HepG2 (cell line): ENCODE measurements at regions not wholly inside any gene's neighbourhood (a gene's known extent, or its start where the extent isn't known, plus 50 kb on each side); places are given as distances from the start of the nearest gene placed in this dataset.
A peak's percentile ranks its signal among the peaks of the same experiment; 100 is the strongest.

Source experiments
- ATAC-seq: fragments of 200-7000 bp; cut with Tn5 transposase; 3 replicates; pipeline ENCODE4 v1.9.1; 2020; ENCODE audit warnings: mild to moderate bottlenecking, moderate library complexity
- BruUV-seq: library from RNA; stranded (reverse); fragments of 400-500 nt; replicated peaks from 2 replicates; lab custom pipeline; 2021; lab: Mats Ljungman, UMichigan
- CTCF ChIA-PET: fragments of 300-600 bp; formaldehyde crosslinking; extraction: SDS; loops from one replicate; lab custom pipeline; 2021; ENCODE audit warnings: low total read pairs, inconsistent platforms, low intra/inter-chr PET ratio; lab: Yijun Ruan, JAX
- POLR2A ChIA-PET: fragments of 350-600 bp; sonication (Branson Sonifier 250); formaldehyde crosslinking; loops from one replicate; lab custom pipeline; 2020; ENCODE audit warnings: antibody characterized with exemption, inconsistent platforms; lab: Yijun Ruan, JAX
- DNase-seq: peaks from one replicate; pipeline ENCODE4 v3.0.0-alpha.2; 2015; ENCODE audit warnings: low spot score
- FAIRE-seq: peaks from 3 replicates; lab custom pipeline; 2011; peaks lifted over from hg19 to GRCh38; lab: Jason Lieb, UNC
- H2AFZ ChIP-seq: one replicate; pipeline ENCODE4 v1.6.1; 2011; ENCODE audit warnings: low read length, inconsistent platforms
- H3K27ac ChIP-seq: fragments of 300-600 bp; 3 replicates; pipeline ENCODE4 v1.8.0; 2011; ENCODE audit warnings: mixed run types, mild to moderate bottlenecking, mixed read lengths, low read length, inconsistent platforms; ENCODE audit not compliant: insufficient read depth; ENCODE audit errors: extremely low read length
- H3K27me3 ChIP-seq, 2 experiments: fragments of 200-600 bp in 1 of 2; 2 replicates in 1 of 2; 3 replicates in 1 of 2; pipeline versions ENCODE4 v1.6.0 to v1.8.0; 2011; ENCODE audit warnings: low read length in 2 of 2, mild to moderate bottlenecking in 2 of 2, moderate library complexity in 2 of 2, inconsistent platforms in 1 of 2; ENCODE audit not compliant: insufficient read depth in 2 of 2, control insufficient read depth in 1 of 2
- H3K36me3 ChIP-seq, 2 experiments: fragments of 200-600 bp in 1 of 2; replicated peaks in 1 of 2; 2 replicates in 1 of 2; 3 replicates in 1 of 2; pipeline versions ENCODE4 v1.5.1 to v1.8.0; 2011; ENCODE audit warnings: low read length in 2 of 2, inconsistent platforms in 1 of 2; ENCODE audit not compliant: insufficient read depth in 2 of 2, control insufficient read depth in 1 of 2
- H3K4me1 ChIP-seq: 2 replicates; pipeline ENCODE4 v1.5.1; 2012; ENCODE audit warnings: low read length, inconsistent platforms; ENCODE audit not compliant: insufficient read depth
- H3K4me2 ChIP-seq: 2 replicates; pipeline ENCODE4 v1.6.0; 2011; ENCODE audit warnings: low read depth, low read length, inconsistent platforms
- H3K4me3 ChIP-seq, 3 experiments: fragments of 200-600 bp in 1 of 3; sonication (generic), shearing (Covaris generic) in 1 of 3; replicated peaks in 1 of 3; 2 replicates each; pipeline ENCODE4 v1.5.1; 2011 to 2016; ENCODE audit warnings: low read length in 3 of 3, inconsistent platforms in 2 of 3, low read depth in 2 of 3, mild to moderate bottlenecking in 2 of 3, control low read depth in 1 of 3, mixed read lengths in 1 of 3; ENCODE audit not compliant: insufficient read depth in 1 of 3
- H3K79me2 ChIP-seq: one replicate; pipeline ENCODE4 v1.6.1; 2011; ENCODE audit warnings: low read length, inconsistent platforms; ENCODE audit not compliant: insufficient read depth
- H3K9ac ChIP-seq: 2 replicates; pipeline ENCODE4 v1.6.0; 2011; ENCODE audit warnings: mild to moderate bottlenecking, low read depth, low read length, inconsistent platforms; ENCODE audit not compliant: insufficient read depth
- H3K9me3 ChIP-seq: 2 replicates; pipeline ENCODE4 v1.5.1; 2012; ENCODE audit warnings: mild to moderate bottlenecking, low read length
- H4K20me1 ChIP-seq: 2 replicates; pipeline ENCODE4 v1.6.0; 2011; ENCODE audit warnings: inconsistent platforms, mild to moderate bottlenecking, low read length, moderate library complexity; ENCODE audit not compliant: insufficient read depth
- CEBPB ChIP-seq: IDR thresholded peaks from 2 replicates; pipeline ENCODE4 v1.6.1; 2011; ENCODE audit warnings: low read depth, low read length, improper control_type of control experiment, borderline replicate concordance
- CEBPG ChIP-seq: IDR thresholded peaks from 2 replicates; pipeline ENCODE4 v1.6.1; 2016
- HMGXB3 ChIP-seq: sonication (generic); formaldehyde crosslinking; IDR thresholded peaks from 2 replicates; pipeline ENCODE4 v1.4.0; 2020; ENCODE audit warnings: missing genetic modification reagents, borderline replicate concordance
- NFE2 ChIP-seq: sonication (generic); formaldehyde crosslinking; IDR thresholded peaks from 2 replicates; pipeline ENCODE4 v1.4.0; 2020; ENCODE audit warnings: missing genetic modification reagents
- ZNF10 ChIP-seq: sonication (generic); formaldehyde crosslinking; IDR thresholded peaks from 2 replicates; pipeline ENCODE4 v1.4.0; 2020; ENCODE audit warnings: mild to moderate bottlenecking, low read depth, missing genetic modification reagents, borderline replicate concordance
- WGBS: methylation state at CpG from one replicate; pipeline ENCODE4 v1.1.6; 2017; ENCODE audit warnings: low lambda C conversion rate; 5-methylcytosine and 5-hydroxymethylcytosine counted together
- in situ Hi-C: cut with HindIII; loops from 2 replicates; pipeline ENCODE4 v1.10.0; 2017; ENCODE audit warnings: low pct_unique_long_range_greater_than_20kb; ENCODE audit not compliant: extremely low pct_ligation_motif_present
- intact Hi-C: fragments of 100-400 bp; cut with micrococcal nuclease; formaldehyde crosslinking; loops from one replicate; pipeline ENCODE4 v1.10.0; 2022; ENCODE audit not compliant: unreplicated experiment
- TF ChIP-seq, protein P1 (sequence below): sonication (generic); formaldehyde crosslinking; IDR thresholded peaks from 2 replicates; pipeline ENCODE4 v1.5.0; 2020; ENCODE audit warnings: missing genetic modification reagents
- TF ChIP-seq, protein P2 (sequence below): sonication (generic); formaldehyde crosslinking; IDR thresholded peaks from 2 replicates; pipeline ENCODE4 v1.8.0; 2022; ENCODE audit warnings: low read depth, missing genetic modification reagents
- TF ChIP-seq, protein P3 (sequence below): sonication (generic); formaldehyde crosslinking; IDR thresholded peaks from 2 replicates; pipeline ENCODE4 v1.9.0; 2022; ENCODE audit warnings: missing genetic modification reagents, mild to moderate bottlenecking, borderline replicate concordance

GRCh38 chr15:85979929-85980328 is 99.7 kb upstream of the AGBL1 start:
- ChIA-PET POLR2A (no interaction called here), CTCF (no interaction called here)
- H3K36me3 ChIP-seq = no peaks in the 10 kb centered on the region
- no peaks in the 10 kb centered on the region; a peak in 1 of 5 replicates for H3K27me3 ChIP-seq
- intact Hi-C loops (no loop called here), in situ Hi-C loops (no loop called here)
- TF ChIP-seq CEBPG (CRISPR knock-in tag) (peak; percentile 29; the same call in 1 of the 2 replicates), NFE2 (CRISPR knock-in tag) (no peak), CEBPB (peak; percentile 85)
- ATAC-seq (no peak), FAIRE-seq (no peak), DNase-seq (no peak)
- no peak overlapping the region for H3K4me3 ChIP-seq
- no peaks in the 10 kb centered on the region; the same call in 1 of the 2 replicates for H3K9me3 ChIP-seq
- no peak overlapping the region for H3K27ac ChIP-seq
- no peaks in the 10 kb centered on the region for H4K20me1 ChIP-seq
- no peak overlapping the region for H2AFZ ChIP-seq
- H3K4me2 ChIP-seq = no peak overlapping the region
- H3K9ac ChIP-seq = no peak overlapping the region
- 64% methylated on average over 5 of the region's 5 CpGs for WGBS
- BruUV-seq = no TSS peak
- H3K4me1 ChIP-seq = peaks cover 3% of the 10 kb centered on the region
- H3K79me2 ChIP-seq = no peaks in the 10 kb centered on the region

- FAIRE-seq = no peak
- in situ Hi-C loops = no loop called here
- TF ChIP-seq HMGXB3 (CRISPR knock-in tag) (no peak), ZNF10 (CRISPR knock-in tag) (no peak)
- TF ChIP-seq, protein P1, sequence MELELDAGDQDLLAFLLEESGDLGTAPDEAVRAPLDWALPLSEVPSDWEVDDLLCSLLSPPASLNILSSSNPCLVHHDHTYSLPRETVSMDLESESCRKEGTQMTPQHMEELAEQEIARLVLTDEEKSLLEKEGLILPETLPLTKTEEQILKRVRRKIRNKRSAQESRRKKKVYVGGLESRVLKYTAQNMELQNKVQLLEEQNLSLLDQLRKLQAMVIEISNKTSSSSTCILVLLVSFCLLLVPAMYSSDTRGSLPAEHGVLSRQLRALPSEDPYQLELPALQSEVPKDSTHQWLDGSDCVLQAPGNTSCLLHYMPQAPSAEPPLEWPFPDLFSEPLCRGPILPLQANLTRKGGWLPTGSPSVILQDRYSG (CRISPR knock-in tag) = no peak
- TF ChIP-seq, protein P2, sequence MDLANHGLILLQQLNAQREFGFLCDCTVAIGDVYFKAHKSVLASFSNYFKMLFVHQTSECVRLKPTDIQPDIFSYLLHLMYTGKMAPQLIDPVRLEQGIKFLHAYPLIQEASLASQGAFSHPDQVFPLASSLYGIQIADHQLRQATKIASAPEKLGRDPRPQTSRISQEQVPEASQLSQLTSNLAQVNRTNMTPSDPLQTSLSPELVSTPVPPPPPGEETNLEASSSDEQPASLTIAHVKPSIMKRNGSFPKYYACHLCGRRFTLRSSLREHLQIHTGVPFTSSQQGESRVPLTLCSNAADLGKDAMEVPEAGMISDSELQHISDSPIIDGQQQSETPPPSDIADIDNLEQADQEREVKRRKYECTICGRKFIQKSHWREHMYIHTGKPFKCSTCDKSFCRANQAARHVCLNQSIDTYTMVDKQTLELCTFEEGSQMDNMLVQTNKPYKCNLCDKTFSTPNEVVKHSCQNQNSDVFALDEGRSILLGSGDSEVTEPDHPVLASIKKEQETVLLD (CRISPR knock-in tag) = no peak
- TF ChIP-seq, protein P3, sequence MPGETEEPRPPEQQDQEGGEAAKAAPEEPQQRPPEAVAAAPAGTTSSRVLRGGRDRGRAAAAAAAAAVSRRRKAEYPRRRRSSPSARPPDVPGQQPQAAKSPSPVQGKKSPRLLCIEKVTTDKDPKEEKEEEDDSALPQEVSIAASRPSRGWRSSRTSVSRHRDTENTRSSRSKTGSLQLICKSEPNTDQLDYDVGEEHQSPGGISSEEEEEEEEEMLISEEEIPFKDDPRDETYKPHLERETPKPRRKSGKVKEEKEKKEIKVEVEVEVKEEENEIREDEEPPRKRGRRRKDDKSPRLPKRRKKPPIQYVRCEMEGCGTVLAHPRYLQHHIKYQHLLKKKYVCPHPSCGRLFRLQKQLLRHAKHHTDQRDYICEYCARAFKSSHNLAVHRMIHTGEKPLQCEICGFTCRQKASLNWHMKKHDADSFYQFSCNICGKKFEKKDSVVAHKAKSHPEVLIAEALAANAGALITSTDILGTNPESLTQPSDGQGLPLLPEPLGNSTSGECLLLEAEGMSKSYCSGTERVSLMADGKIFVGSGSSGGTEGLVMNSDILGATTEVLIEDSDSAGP (CRISPR knock-in tag) = no peak
Measured at GRCh38 chr15:85980946-85981345, 98.7 kb upstream of the AGBL1 start.

More at GRCh38 chr15:85980946-85981345, 98.7 kb upstream of the AGBL1 start:
- Histone ChIP-seq H3K4me3 (no peak overlapping the region), H3K27ac (no peak overlapping the region), H4K20me1 (no peaks in the 10 kb centered on the region), H3K36me3 (no peaks in the 10 kb centered on the region), H3K4me1 (no peaks in the 10 kb centered on the region), H3K79me2 (no peaks in the 10 kb centered on the region), H3K27me3 (no peaks in the 10 kb centered on the region; a peak in 1 of 5 replicates), H3K9me3 (no peaks in the 10 kb centered on the region; the same call in 1 of the 2 replicates), H3K9ac (no peak overlapping the region), H2AFZ (no peak overlapping the region), H3K4me2 (no peak overlapping the region)
- ChIA-PET POLR2A (no interaction called here), CTCF (no interaction called here)
- BruUV-seq = no TSS peak
- WGBS = 62% methylated on average over 5 of the region's 5 CpGs
- intact Hi-C loops = no loop called here
- ATAC-seq (no peak), DNase-seq (no peak)
